Stimulated activated naive B cell treated with anti-CD40 and anti-IgM and Interleukin-4, amounts not matched to agents 10 μg/mL and 1 μg/mL and 100 μg/mL, for 72 hours (primary cell): ENCODE measurements at regions not wholly inside any gene's neighbourhood (a gene's known extent, or its start where the extent isn't known, plus 50 kb on each side); places are given as distances from the start of the nearest gene placed in this dataset.
"Not testable (repeated sequence)": the region's sequence is repeated elsewhere in the genome, so short reads cannot be mapped to it uniquely, and the experiment has no call there.

ENCODE experiments used
- ATAC-seq, 2 donors: fragments of 150-1000 bp; cut with Tn5 transposase; replicated peaks; 2 replicates each; pipeline ENCODE4 v1.10.0; 2021; ENCODE audit warnings: moderate library complexity in 1 of 2
- DNase-seq: peaks from one replicate; pipeline ENCODE4 v3.0.0; 2021
- H3K27ac Mint-ChIP-seq: one replicate; pipeline ENCODE4 v1.8.0; 2022; ENCODE audit warnings: mild to moderate bottlenecking, mixed read lengths
- H3K27me3 Mint-ChIP-seq, 2 donors: one replicate each; pipeline ENCODE4 v1.8.0; 2022; ENCODE audit warnings: mixed read lengths in 2 of 2
- H3K36me3 Mint-ChIP-seq, 2 donors: one replicate each; pipeline ENCODE4 v1.8.0; 2022; ENCODE audit warnings: mixed read lengths in 2 of 2, mild to moderate bottlenecking in 1 of 2
- H3K4me1 Mint-ChIP-seq, 2 donors: one replicate each; pipeline ENCODE4 v1.8.0; 2022; ENCODE audit warnings: mixed read lengths in 2 of 2, mild to moderate bottlenecking in 1 of 2
- H3K4me3 Mint-ChIP-seq, 2 donors: one replicate each; pipeline ENCODE4 v1.8.0; 2022; ENCODE audit warnings: mild to moderate bottlenecking in 2 of 2, mixed read lengths in 2 of 2, moderate library complexity in 1 of 2
- H3K9me3 Mint-ChIP-seq, 2 donors: one replicate each; pipeline ENCODE4 v1.8.0; 2022; ENCODE audit warnings: mixed read lengths in 2 of 2, mild to moderate bottlenecking in 1 of 2

GRCh38 chr17:22117401-22117800 is 425.1 kb downstream of the KCNJ18 start:
- not testable (repeated sequence) for H3K9me3 Mint-ChIP-seq, H3K4me1 Mint-ChIP-seq, H3K27me3 Mint-ChIP-seq, DNase-seq, H3K27ac Mint-ChIP-seq, ATAC-seq, H3K4me3 Mint-ChIP-seq, H3K36me3 Mint-ChIP-seq

GRCh38 chr17:22119016-22119415 is 426.7 kb downstream of the KCNJ18 start:
- not testable (repeated sequence) for H3K4me3 Mint-ChIP-seq, H3K4me1 Mint-ChIP-seq, ATAC-seq, H3K27me3 Mint-ChIP-seq, H3K36me3 Mint-ChIP-seq, H3K27ac Mint-ChIP-seq, DNase-seq, H3K9me3 Mint-ChIP-seq

- not testable (repeated sequence) for DNase-seq, H3K27me3 Mint-ChIP-seq, ATAC-seq, H3K4me1 Mint-ChIP-seq, H3K4me3 Mint-ChIP-seq, H3K36me3 Mint-ChIP-seq, H3K9me3 Mint-ChIP-seq, H3K27ac Mint-ChIP-seq
These were observed 427.4 kb downstream of the KCNJ18 start for GRCh38 chr17:22119751-22120150.

- H3K4me1 Mint-ChIP-seq, result no peaks in the 10 kb centered on the region
- H3K36me3 Mint-ChIP-seq, result no peaks in the 10 kb centered on the region
- H3K9me3 Mint-ChIP-seq, result peaks cover 4 to 8% of the 10 kb centered on the region in 2 donors
- peak in 1 of 2 donors; percentile 29 for ATAC-seq
- no peak overlapping the region for H3K27ac Mint-ChIP-seq
- DNase-seq, result no peak
- no peak overlapping the region for H3K4me3 Mint-ChIP-seq
- no peaks in the 10 kb centered on the region for H3K27me3 Mint-ChIP-seq
These were observed 431.4 kb downstream of the KCNJ18 start for GRCh38 chr17:22123536-22124281.

- ATAC-seq (no peak), DNase-seq (no peak)
- H3K4me1 Mint-ChIP-seq, result no peaks in the 10 kb centered on the region
- no peak overlapping the region for H3K27ac Mint-ChIP-seq
- H3K36me3 Mint-ChIP-seq, result no peaks in the 10 kb centered on the region
- H3K4me3 Mint-ChIP-seq, result no peak overlapping the region
- peaks cover 11 to 15% of the 10 kb centered on the region in 2 donors for H3K9me3 Mint-ChIP-seq
- H3K27me3 Mint-ChIP-seq, result no peaks in the 10 kb centered on the region
These were observed 435.8 kb downstream of the KCNJ18 start for GRCh38 chr17:22128171-22128570.

GRCh38 chr17:22128723-22129122 is 436.4 kb downstream of the KCNJ18 start:
- no peak overlapping the region for H3K27ac Mint-ChIP-seq
- H3K36me3 Mint-ChIP-seq, result no peaks in the 10 kb centered on the region
- H3K9me3 Mint-ChIP-seq, result peaks cover 11 to 15% of the 10 kb centered on the region in 2 donors
- H3K27me3 Mint-ChIP-seq, result no peaks in the 10 kb centered on the region
- no peaks in the 10 kb centered on the region for H3K4me1 Mint-ChIP-seq
- H3K4me3 Mint-ChIP-seq, result no peak overlapping the region
- DNase-seq (no peak), ATAC-seq (no peak)

- not testable (repeated sequence) for DNase-seq, H3K27me3 Mint-ChIP-seq, H3K36me3 Mint-ChIP-seq, H3K4me3 Mint-ChIP-seq, H3K4me1 Mint-ChIP-seq, ATAC-seq, H3K27ac Mint-ChIP-seq
- H3K9me3 Mint-ChIP-seq, result peaks cover 11 to 15% of the 10 kb centered on the region in 2 donors
These were observed 437.6 kb downstream of the KCNJ18 start for GRCh38 chr17:22129920-22130319.

GRCh38 chr17:22131740-22132139 is 439.4 kb downstream of the KCNJ18 start:
- Mint-ChIP-seq H3K36me3 (no peaks in the 10 kb centered on the region), H3K27me3 (no peaks in the 10 kb centered on the region)
- ATAC-seq, result no peak

GRCh38 chr17:22138861-22139469 is 446.6 kb downstream of the KCNJ18 start:
- Mint-ChIP-seq H3K27ac (no peak overlapping the region), H3K36me3 (no peaks in the 10 kb centered on the region), H3K4me3 (no peak overlapping the region), H3K4me1 (no peaks in the 10 kb centered on the region), H3K27me3 (no peaks in the 10 kb centered on the region), H3K9me3 (peaks cover 0 to 4% of the 10 kb centered on the region in 2 donors)
- DNase-seq (no peak), ATAC-seq (no peak)

More at GRCh38 chr17:22131740-22132139, 439.4 kb downstream of the KCNJ18 start:
- Mint-ChIP-seq H3K4me3 (no peak overlapping the region), H3K27ac (no peak overlapping the region), H3K4me1 (no peaks in the 10 kb centered on the region), H3K9me3 (peaks cover 11 to 19% of the 10 kb centered on the region in 2 donors)
- DNase-seq, result no peak

- Mint-ChIP-seq H3K27me3 (no peaks in the 10 kb centered on the region), H3K4me1 (no peaks in the 10 kb centered on the region), H3K36me3 (no peaks in the 10 kb centered on the region), H3K9me3 (peaks cover 3 to 4% of the 10 kb centered on the region in 2 donors), H3K27ac (no peak overlapping the region), H3K4me3 (no peak overlapping the region)
- DNase-seq, result no peak
- ATAC-seq, result no peak
These were observed 449.8 kb downstream of the KCNJ18 start for GRCh38 chr17:22142091-22142490.

- Mint-ChIP-seq H3K36me3 (no peaks in the 10 kb centered on the region), H3K4me1 (no peaks in the 10 kb centered on the region), H3K9me3 (peaks cover 4 to 5% of the 10 kb centered on the region in 2 donors), H3K27me3 (no peaks in the 10 kb centered on the region), H3K4me3 (no peak overlapping the region), H3K27ac (no peak overlapping the region)
- no peak for DNase-seq
- no peak for ATAC-seq
These were observed 453.4 kb downstream of the KCNJ18 start for GRCh38 chr17:22145605-22146178.

GRCh38 chr17:22158364-22158763 is 466.0 kb downstream of the KCNJ18 start:
- Mint-ChIP-seq H3K27ac (no peak overlapping the region), H3K27me3 (no peaks in the 10 kb centered on the region)
- no peak for DNase-seq

GRCh38 chr17:22161376-22161775 is 469.1 kb downstream of the KCNJ18 start:
- H3K27me3 Mint-ChIP-seq, result no peaks in the 10 kb centered on the region
- peaks cover 3 to 10% of the 10 kb centered on the region in 2 donors for H3K9me3 Mint-ChIP-seq
- no peak overlapping the region for H3K4me3 Mint-ChIP-seq
- no peak for DNase-seq
- H3K4me1 Mint-ChIP-seq, result no peaks in the 10 kb centered on the region
- no peak overlapping the region for H3K27ac Mint-ChIP-seq
- H3K36me3 Mint-ChIP-seq, result no peaks in the 10 kb centered on the region
- no peak for ATAC-seq

More at GRCh38 chr17:22158364-22158763, 466.0 kb downstream of the KCNJ18 start:
- no peaks in the 10 kb centered on the region for H3K4me1 Mint-ChIP-seq
- peaks cover 2 to 5% of the 10 kb centered on the region in 2 donors for H3K9me3 Mint-ChIP-seq
- ATAC-seq, result no peak
- H3K36me3 Mint-ChIP-seq, result no peaks in the 10 kb centered on the region
- no peak overlapping the region for H3K4me3 Mint-ChIP-seq

GRCh38 chr17:22171631-22172030 is 479.3 kb downstream of the KCNJ18 start:
- no peaks in the 10 kb centered on the region for H3K27me3 Mint-ChIP-seq
- H3K9me3 Mint-ChIP-seq, result peaks cover 12 to 14% of the 10 kb centered on the region in 2 donors
- ATAC-seq (no peak), DNase-seq (no peak)
- H3K4me3 Mint-ChIP-seq, result no peak overlapping the region
- H3K36me3 Mint-ChIP-seq, result no peaks in the 10 kb centered on the region
- no peaks in the 10 kb centered on the region for H3K4me1 Mint-ChIP-seq
- H3K27ac Mint-ChIP-seq, result no peak overlapping the region

- Mint-ChIP-seq H3K9me3 (peaks cover 0 to 7% of the 10 kb centered on the region in 2 donors), H3K4me3 (no peak overlapping the region), H3K27me3 (no peaks in the 10 kb centered on the region), H3K4me1 (no peaks in the 10 kb centered on the region), H3K36me3 (no peaks in the 10 kb centered on the region), H3K27ac (no peak overlapping the region)
- ATAC-seq (no peak), DNase-seq (no peak)
These were observed 500.8 kb downstream of the KCNJ18 start for GRCh38 chr17:22193113-22193512.
